ENCODE measurements at regions not wholly inside any gene's neighbourhood (a gene's known extent, or its start where the extent isn't known, plus 50 kb on each side); places are given as distances from the start of the nearest gene placed in this dataset.

DNA sequence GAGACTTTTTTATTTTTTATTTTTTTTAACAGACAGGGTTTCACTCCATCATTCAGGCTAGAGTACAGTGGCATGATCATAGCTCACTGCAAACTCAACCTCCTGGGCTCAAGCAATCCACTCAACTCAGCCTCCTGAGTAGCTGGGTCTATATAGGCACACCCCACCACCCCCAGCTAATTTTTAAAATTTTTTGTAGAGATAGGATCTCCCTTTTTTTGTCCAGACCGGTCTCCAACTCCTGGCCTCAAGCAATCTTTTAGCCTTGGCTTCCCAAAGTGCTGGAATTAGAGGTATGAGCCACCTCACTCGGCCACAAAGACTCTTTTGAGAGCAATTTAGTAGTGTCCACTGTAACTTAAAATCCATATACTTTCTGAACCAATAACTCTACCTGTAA lies 103.3 kb upstream of the DST start:
- no peak for DNase-seq (ENCODE audit: insufficient read length, low spot score, missing footprints)
- H3K4me1 ChIP-seq (ENCODE audit: insufficient read depth, low read length) = peaks cover 51% of the 10 kb centered on the region
- peaks cover 99% of the 10 kb centered on the region for H3K79me2 ChIP-seq (ENCODE audit: insufficient read depth, low read length)
- H3K9me3 ChIP-seq (ENCODE audit: low read depth, low read length) = no peaks in the 10 kb centered on the region
- no peak overlapping the region for H3K4me2 ChIP-seq (ENCODE audit: insufficient read depth, low read length)
- H3K4me3 ChIP-seq (ENCODE audit: insufficient read depth, low read length) = no peak overlapping the region
- H3K27ac ChIP-seq (ENCODE audit: low read depth, low read length) = no peak overlapping the region
- peaks cover 19% of the 10 kb centered on the region for H4K20me1 ChIP-seq (ENCODE audit: insufficient read depth, low read length)
- no peaks in the 10 kb centered on the region for H3K36me3 ChIP-seq (ENCODE audit: insufficient read depth, low read length)
- no peak overlapping the region for H2AFZ ChIP-seq (ENCODE audit: low read length)
- TF ChIP-seq CTCF (IDR thresholded peaks at IDR 0.05; ENCODE audit: extremely low read depth, low read depth, low read length) = no peak
- no peaks in the 10 kb centered on the region for H3K27me3 ChIP-seq (ENCODE audit: insufficient read depth, low read length)

DNA sequence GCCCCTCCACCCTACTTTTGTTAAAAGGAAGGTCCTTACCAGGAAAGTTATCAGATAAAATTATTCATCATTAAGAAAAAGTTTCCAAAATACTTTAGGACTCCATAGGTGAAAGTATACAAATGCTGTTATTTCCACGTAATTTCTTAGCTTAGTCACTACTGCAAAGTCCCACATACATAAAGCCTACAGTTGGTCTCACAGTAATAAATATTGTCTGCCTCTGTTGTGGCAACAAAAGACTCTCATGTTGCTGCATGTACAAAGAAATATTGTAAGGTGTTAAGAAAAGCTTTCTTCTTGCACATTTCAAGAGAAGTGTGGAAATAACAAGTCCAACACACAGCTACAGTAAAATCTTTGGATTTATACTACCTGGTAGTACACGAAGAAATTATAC lies 102.4 kb upstream of the DST start:
- Histone ChIP-seq H3K4me3 (ENCODE audit: insufficient read depth, low read length) (no peak overlapping the region), H3K27me3 (ENCODE audit: insufficient read depth, low read length) (no peaks in the 10 kb centered on the region), H3K4me2 (ENCODE audit: insufficient read depth, low read length) (no peak overlapping the region), H3K9me3 (ENCODE audit: low read depth, low read length) (no peaks in the 10 kb centered on the region), H3K36me3 (ENCODE audit: insufficient read depth, low read length) (no peaks in the 10 kb centered on the region), H4K20me1 (ENCODE audit: insufficient read depth, low read length) (peaks cover 23% of the 10 kb centered on the region), H3K27ac (ENCODE audit: low read depth, low read length) (no peak overlapping the region), H2AFZ (ENCODE audit: low read length) (no peak overlapping the region), H3K4me1 (ENCODE audit: insufficient read depth, low read length) (peaks cover 46% of the 10 kb centered on the region), H3K79me2 (ENCODE audit: insufficient read depth, low read length) (peaks cover 98% of the 10 kb centered on the region)
- no peak for DNase-seq (ENCODE audit: insufficient read length, low spot score, missing footprints)
- no peak for TF ChIP-seq CTCF (IDR thresholded peaks at IDR 0.05; ENCODE audit: extremely low read depth, low read depth, low read length)

DNA sequence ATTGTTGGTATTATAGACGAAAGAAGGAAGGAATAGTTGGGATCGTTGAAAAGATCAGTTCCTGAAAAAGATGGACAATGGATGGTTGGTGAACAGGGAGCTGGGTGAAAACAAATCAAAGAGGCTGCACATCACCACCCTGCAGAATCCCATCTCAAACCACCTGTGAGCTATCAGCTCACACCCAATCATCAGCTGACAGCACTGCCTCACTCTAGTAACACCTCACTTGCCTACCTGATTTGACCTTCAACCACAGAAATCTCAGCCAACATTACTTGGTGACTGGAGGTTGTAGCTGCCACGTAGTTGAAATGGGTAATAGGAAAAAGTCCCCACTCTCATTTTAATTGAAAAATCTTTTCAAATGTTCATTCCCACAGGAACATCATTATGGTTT lies 101.8 kb upstream of the DST start:
- Histone ChIP-seq H3K27me3 (ENCODE audit: insufficient read depth, low read length) (no peaks in the 10 kb centered on the region), H3K4me1 (ENCODE audit: insufficient read depth, low read length) (peaks cover 41% of the 10 kb centered on the region), H4K20me1 (ENCODE audit: insufficient read depth, low read length) (peaks cover 24% of the 10 kb centered on the region), H3K4me2 (ENCODE audit: insufficient read depth, low read length) (no peak overlapping the region), H3K36me3 (ENCODE audit: insufficient read depth, low read length) (no peaks in the 10 kb centered on the region), H2AFZ (ENCODE audit: low read length) (no peak overlapping the region), H3K9me3 (ENCODE audit: low read depth, low read length) (no peaks in the 10 kb centered on the region), H3K4me3 (ENCODE audit: insufficient read depth, low read length) (no peak overlapping the region), H3K27ac (ENCODE audit: low read depth, low read length) (no peak overlapping the region), H3K79me2 (ENCODE audit: insufficient read depth, low read length) (peaks cover 98% of the 10 kb centered on the region)
- no peak for TF ChIP-seq CTCF (IDR thresholded peaks at IDR 0.05; ENCODE audit: extremely low read depth, low read depth, low read length)
- no peak for DNase-seq (ENCODE audit: insufficient read length, low spot score, missing footprints)

GRCh38 chr6:56742122-56742791 lies 99.6 kb upstream of the DST start:
- no peak for TF ChIP-seq CTCF (IDR thresholded peaks at IDR 0.05; ENCODE audit: extremely low read depth, low read depth, low read length)
- Histone ChIP-seq H2AFZ (ENCODE audit: low read length) (no peak overlapping the region), H3K79me2 (ENCODE audit: insufficient read depth, low read length) (peaks cover 98% of the 10 kb centered on the region), H4K20me1 (ENCODE audit: insufficient read depth, low read length) (peaks cover 24% of the 10 kb centered on the region), H3K27ac (ENCODE audit: low read depth, low read length) (peak overlapping the region; percentile 54), H3K4me3 (ENCODE audit: insufficient read depth, low read length) (peak overlapping the region; percentile 42), H3K27me3 (ENCODE audit: insufficient read depth, low read length) (no peaks in the 10 kb centered on the region), H3K4me1 (ENCODE audit: insufficient read depth, low read length) (peaks cover 33% of the 10 kb centered on the region), H3K36me3 (ENCODE audit: insufficient read depth, low read length) (no peaks in the 10 kb centered on the region), H3K4me2 (ENCODE audit: insufficient read depth, low read length) (peak overlapping the region; percentile 66), H3K9me3 (ENCODE audit: low read depth, low read length) (no peaks in the 10 kb centered on the region)
- no peak for DNase-seq (ENCODE audit: insufficient read length, low spot score, missing footprints)

Measured in osteoblast (primary cell).